WERI-Rb-1 (cell line): ENCODE measurements at regions not wholly inside any gene's neighbourhood (a gene's known extent, or its start where the extent isn't known, plus 50 kb on each side); places are given as distances from the start of the nearest gene placed in this dataset.

Experiments used
- DNase-seq: peaks from one replicate; pipeline ENCODE4 v3.0.0-alpha.2; 2020
- H3K27ac ChIP-seq: fragments of 250-450 bp; sonication (Bioruptor Pico); 2 replicates; pipeline ENCODE4 v1.5.1; 2020; ENCODE audit warnings: mild to moderate bottlenecking, moderate library complexity
- H3K27me3 ChIP-seq: fragments of 250-450 bp; sonication (Bioruptor Pico); 2 replicates; pipeline ENCODE4 v1.5.1; 2021; ENCODE audit warnings: mild to moderate bottlenecking, low read depth, moderate library complexity; ENCODE audit not compliant: insufficient read depth, severe bottlenecking
- H3K36me3 ChIP-seq: fragments of 250-450 bp; sonication (Bioruptor Pico); 2 replicates; pipeline ENCODE4 v1.5.1; 2020; ENCODE audit warnings: mild to moderate bottlenecking, moderate library complexity
- H3K4me3 ChIP-seq: 2 replicates; pipeline ENCODE4 v1.5.1; 2011; ENCODE audit warnings: low read depth, mild to moderate bottlenecking, control low read depth, low read length
- H3K9me3 ChIP-seq: fragments of 250-450 bp; sonication (Bioruptor Pico); 2 replicates; pipeline ENCODE4 v1.5.1; 2021; ENCODE audit warnings: mild to moderate bottlenecking, moderate library complexity; ENCODE audit not compliant: severe bottlenecking
- TF ChIP-seq, protein P1 (sequence below): IDR thresholded peaks from 2 replicates; pipeline ENCODE4 v1.5.1; 2011; ENCODE audit warnings: low read depth, mild to moderate bottlenecking, control low read depth, inconsistent platforms, low read length

DNA sequence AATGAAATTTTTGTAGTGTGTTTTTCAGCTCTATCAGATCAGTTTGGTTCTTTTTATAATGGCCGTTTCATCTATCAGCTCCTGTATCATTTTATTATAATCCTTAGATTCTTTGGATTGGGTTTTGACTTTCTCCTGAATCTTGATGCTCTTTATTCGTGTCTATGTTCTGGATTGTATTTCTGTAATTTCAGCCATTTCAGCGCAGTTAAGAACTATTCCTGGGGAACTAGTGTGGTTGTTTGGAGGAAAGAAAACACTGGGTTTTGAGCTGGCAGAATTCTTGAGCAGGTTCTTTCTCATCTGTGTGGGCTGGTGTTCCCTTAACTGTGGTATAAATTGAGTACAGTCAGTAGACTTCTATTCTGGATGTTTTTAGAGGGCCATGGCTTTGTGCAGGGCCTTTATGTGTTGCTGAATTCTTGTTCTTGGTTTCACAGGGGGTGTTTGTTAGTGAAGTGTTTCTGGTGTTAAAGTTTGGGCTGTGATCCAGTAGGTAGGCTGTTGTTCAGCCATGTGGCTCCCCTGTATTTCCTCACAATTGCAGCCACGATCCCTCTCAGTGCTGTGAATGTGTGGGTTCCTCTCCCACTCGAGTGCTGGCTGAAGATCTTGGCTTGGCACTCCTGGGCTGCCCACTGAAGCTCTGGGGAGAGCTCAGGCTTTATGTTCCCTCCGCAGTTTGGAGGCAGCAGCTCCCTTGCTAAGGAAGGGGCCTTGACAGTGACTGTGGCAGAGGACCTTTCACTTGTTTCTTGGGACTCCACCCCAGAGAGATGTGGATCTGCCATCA, 56.0 kb upstream of the CCDC190 start:
- H3K36me3 ChIP-seq = no peaks in the 10 kb centered on the region
- no peak for DNase-seq
- TF ChIP-seq, protein P1, sequence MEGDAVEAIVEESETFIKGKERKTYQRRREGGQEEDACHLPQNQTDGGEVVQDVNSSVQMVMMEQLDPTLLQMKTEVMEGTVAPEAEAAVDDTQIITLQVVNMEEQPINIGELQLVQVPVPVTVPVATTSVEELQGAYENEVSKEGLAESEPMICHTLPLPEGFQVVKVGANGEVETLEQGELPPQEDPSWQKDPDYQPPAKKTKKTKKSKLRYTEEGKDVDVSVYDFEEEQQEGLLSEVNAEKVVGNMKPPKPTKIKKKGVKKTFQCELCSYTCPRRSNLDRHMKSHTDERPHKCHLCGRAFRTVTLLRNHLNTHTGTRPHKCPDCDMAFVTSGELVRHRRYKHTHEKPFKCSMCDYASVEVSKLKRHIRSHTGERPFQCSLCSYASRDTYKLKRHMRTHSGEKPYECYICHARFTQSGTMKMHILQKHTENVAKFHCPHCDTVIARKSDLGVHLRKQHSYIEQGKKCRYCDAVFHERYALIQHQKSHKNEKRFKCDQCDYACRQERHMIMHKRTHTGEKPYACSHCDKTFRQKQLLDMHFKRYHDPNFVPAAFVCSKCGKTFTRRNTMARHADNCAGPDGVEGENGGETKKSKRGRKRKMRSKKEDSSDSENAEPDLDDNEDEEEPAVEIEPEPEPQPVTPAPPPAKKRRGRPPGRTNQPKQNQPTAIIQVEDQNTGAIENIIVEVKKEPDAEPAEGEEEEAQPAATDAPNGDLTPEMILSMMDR = no peak
- H3K27me3 ChIP-seq = no peaks in the 10 kb centered on the region
- H3K4me3 ChIP-seq = no peak overlapping the region
- H3K9me3 ChIP-seq = peaks cover 4% of the 10 kb centered on the region
- H3K27ac ChIP-seq = no peak overlapping the region

GRCh38 chr1:162916407-162916806, 55.4 kb upstream of the CCDC190 start:
- TF ChIP-seq, protein P1 = no peak
- Histone ChIP-seq H3K4me3 (no peak overlapping the region), H3K27me3 (no peaks in the 10 kb centered on the region), H3K27ac (no peak overlapping the region), H3K36me3 (no peaks in the 10 kb centered on the region), H3K9me3 (peaks cover 8% of the 10 kb centered on the region)
- no peak for DNase-seq

GRCh38 chr1:162914601-162915000, 53.6 kb upstream of the CCDC190 start:
- no peak for DNase-seq
- H3K27ac ChIP-seq = no peak overlapping the region

GRCh38 chr1:162913345-162913744, 52.4 kb upstream of the CCDC190 start:
- H3K4me3 ChIP-seq = no peak overlapping the region
- TF ChIP-seq, protein P1 = no peak
- H3K27ac ChIP-seq = no peak overlapping the region
- no peaks in the 10 kb centered on the region for H3K36me3 ChIP-seq
- DNase-seq = no peak
- H3K27me3 ChIP-seq = no peaks in the 10 kb centered on the region
- H3K9me3 ChIP-seq = peaks cover 8% of the 10 kb centered on the region

More at GRCh38 chr1:162914601-162915000, 53.6 kb upstream of the CCDC190 start:
- no peaks in the 10 kb centered on the region for H3K27me3 ChIP-seq
- no peak overlapping the region for H3K4me3 ChIP-seq
- no peaks in the 10 kb centered on the region for H3K36me3 ChIP-seq
- peaks cover 8% of the 10 kb centered on the region for H3K9me3 ChIP-seq
- TF ChIP-seq, protein P1 = no peak

DNA sequence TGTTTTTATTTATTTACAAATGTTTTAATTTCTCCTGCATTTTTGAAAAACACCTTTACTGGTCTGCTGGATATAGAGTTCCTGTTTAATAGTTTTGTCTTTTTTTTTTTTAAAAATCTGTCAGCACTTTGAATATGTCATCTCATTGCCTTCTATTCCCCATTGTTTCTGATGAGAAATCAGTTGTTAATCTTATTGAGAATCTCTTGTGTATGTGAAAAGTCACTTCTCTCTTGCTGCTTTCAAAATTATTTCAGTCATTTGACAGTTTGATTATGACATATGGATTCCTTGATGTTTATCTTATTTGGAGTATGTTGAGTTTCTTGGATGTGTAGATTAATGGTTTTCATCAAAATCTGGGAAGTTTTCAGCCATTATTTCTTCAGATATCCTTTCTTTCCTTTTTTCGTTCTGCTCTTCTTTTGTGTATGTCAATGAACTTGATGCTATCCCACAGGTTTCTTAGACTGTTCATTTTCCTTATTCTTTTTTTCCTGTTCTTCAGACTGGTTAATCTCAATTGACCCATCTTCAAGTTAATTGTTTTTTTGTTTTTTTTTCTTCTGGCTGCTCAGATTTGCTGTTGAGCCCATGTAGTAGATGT, 51.2 kb upstream of the CCDC190 start:
- H3K27me3 ChIP-seq = no peaks in the 10 kb centered on the region
- peaks cover 8% of the 10 kb centered on the region for H3K9me3 ChIP-seq
- H3K36me3 ChIP-seq = no peaks in the 10 kb centered on the region
- TF ChIP-seq, protein P1 = no peak
- H3K4me3 ChIP-seq = no peak overlapping the region
- H3K27ac ChIP-seq = no peak overlapping the region
- no peak for DNase-seq
